ENCODE measurements at regions not wholly inside any gene's neighbourhood (a gene's known extent, or its start where the extent isn't known, plus 50 kb on each side); places are given as distances from the start of the nearest gene placed in this dataset.

DNA sequence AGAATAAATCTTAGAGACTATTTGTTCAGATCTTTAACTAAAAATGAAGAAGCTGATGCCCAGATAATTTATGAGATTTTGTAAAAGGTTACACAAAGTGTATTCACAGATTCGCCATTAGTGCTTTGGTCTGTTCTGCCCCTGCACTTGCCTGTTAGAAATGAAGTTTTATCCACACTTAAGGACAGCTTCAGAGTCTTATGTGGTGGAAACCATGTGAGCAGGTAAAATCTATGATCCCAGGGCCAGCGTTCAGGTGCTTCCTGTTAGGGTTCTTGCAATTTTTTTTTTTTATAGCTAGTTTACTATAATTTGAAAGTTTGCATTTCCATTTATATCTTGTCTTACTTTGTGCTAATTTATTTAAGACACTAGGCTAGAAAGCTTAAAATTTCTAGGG is 561.6 kb downstream of the PRR16 start:
- no peak overlapping the region for H3K4me3 ChIP-seq (ENCODE audit: low read length)
- TF ChIP-seq, protein P1, sequence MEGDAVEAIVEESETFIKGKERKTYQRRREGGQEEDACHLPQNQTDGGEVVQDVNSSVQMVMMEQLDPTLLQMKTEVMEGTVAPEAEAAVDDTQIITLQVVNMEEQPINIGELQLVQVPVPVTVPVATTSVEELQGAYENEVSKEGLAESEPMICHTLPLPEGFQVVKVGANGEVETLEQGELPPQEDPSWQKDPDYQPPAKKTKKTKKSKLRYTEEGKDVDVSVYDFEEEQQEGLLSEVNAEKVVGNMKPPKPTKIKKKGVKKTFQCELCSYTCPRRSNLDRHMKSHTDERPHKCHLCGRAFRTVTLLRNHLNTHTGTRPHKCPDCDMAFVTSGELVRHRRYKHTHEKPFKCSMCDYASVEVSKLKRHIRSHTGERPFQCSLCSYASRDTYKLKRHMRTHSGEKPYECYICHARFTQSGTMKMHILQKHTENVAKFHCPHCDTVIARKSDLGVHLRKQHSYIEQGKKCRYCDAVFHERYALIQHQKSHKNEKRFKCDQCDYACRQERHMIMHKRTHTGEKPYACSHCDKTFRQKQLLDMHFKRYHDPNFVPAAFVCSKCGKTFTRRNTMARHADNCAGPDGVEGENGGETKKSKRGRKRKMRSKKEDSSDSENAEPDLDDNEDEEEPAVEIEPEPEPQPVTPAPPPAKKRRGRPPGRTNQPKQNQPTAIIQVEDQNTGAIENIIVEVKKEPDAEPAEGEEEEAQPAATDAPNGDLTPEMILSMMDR (conservative IDR thresholded peaks at IDR 0.05; ENCODE audit: low read length): no peak
- no peak for DNase-seq (ENCODE audit: low read depth)

DNA sequence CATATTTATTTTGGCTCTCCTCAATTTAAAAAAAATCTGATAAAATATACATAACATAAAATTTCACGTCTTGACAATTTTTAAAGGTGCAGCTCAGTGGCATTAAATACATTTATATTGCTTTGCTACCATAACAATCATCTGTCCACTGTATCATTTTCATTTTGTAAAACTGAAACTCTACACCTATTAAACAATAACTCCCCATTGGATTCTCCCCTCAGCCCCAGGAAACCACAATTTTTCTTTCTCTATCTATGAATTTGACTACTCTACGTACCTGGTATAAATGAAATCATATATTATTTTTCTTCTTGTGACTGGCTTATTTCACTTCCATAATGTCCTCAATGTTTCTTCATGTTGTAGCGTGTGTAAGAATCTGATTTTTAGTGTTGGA is 563.5 kb downstream of the PRR16 start:
- DNase-seq (ENCODE audit: low read depth): no peak
- H3K4me3 ChIP-seq (ENCODE audit: low read length): no peak overlapping the region
- TF ChIP-seq, protein P1 (conservative IDR thresholded peaks at IDR 0.05; ENCODE audit: low read length): no peak

DNA sequence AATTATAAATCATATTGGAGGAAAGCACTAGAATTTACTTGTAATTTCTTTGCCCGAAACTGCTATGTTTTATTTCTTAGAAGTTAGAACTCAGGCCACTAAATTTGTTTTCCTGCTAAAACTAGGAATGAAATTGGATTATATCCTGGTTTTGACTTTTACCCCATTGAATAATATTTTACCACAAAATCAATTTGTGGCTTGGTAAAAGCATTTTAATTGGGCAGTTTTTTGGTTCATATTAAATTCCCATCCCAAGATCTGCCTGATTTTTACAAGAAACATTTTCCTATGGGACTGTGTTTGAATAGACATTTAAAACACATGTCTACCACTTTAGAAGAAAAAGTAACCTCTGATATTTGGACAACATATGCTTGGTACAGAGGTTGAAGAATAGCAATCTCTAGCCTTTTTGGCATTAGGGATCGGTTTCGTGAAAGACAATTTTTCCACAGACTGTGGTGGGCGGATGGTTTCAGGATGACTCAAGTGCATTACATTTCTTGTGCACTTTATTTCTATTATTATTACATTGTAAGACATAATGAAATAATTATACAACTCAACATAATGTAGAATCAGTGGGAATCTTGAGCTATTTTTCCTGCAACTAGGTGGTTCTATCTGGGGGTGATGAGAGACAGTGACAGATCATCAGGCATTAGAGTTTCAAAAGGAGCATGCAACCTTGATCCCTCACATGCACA is 565.6 kb downstream of the PRR16 start:
- TF ChIP-seq, protein P1 (conservative IDR thresholded peaks at IDR 0.05; ENCODE audit: low read length): no peak
- DNase-seq (ENCODE audit: low read depth): peak; percentile 65
- no peak overlapping the region for H3K4me3 ChIP-seq (ENCODE audit: low read length)

DNA sequence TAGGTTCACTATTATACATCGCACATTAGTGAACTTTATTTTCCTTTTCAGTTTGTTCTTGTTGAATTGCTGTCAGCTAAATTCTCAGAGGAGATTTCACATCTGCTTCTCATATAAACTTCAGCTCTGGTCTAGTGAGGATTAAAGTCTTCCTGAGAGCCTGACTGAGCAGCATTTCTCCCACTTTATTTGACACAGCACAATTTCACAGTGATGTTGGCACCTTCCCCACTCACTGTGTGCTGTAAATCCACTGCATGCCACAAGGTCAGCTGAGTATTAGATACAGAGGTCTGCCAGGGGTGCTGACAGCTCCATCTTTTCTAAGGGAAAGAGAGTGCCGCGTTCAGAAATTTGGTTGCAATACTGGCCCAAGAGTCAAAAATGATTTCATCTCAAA is 567.4 kb downstream of the PRR16 start:
- no peak overlapping the region for H3K4me3 ChIP-seq (ENCODE audit: low read length)
- peak; percentile 55 for DNase-seq (ENCODE audit: low read depth)
- TF ChIP-seq, protein P1 (conservative IDR thresholded peaks at IDR 0.05; ENCODE audit: low read length): no peak

DNA sequence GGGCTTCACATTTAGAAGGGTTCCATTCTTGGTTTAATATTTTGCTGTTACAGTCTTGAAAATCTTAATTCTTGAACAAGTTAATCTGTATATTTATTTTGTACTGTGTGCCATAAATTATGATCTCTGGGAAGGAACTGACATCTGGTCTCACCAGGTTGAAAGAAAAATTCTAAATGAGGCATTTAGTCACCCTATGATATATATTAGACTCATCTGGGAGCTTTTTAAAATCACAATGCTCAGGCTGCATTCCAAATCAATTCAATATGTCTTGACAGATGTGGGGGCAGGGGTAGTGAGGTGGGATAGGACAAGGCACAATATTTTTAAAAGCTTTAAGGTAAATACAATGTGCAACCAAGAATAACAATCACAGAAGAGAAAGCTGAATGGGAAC is 569.2 kb downstream of the PRR16 start:
- no peak for DNase-seq (ENCODE audit: low read depth)
- H3K4me3 ChIP-seq (ENCODE audit: low read length): no peak overlapping the region
- TF ChIP-seq, protein P1 (conservative IDR thresholded peaks at IDR 0.05; ENCODE audit: low read length): no peak

DNA sequence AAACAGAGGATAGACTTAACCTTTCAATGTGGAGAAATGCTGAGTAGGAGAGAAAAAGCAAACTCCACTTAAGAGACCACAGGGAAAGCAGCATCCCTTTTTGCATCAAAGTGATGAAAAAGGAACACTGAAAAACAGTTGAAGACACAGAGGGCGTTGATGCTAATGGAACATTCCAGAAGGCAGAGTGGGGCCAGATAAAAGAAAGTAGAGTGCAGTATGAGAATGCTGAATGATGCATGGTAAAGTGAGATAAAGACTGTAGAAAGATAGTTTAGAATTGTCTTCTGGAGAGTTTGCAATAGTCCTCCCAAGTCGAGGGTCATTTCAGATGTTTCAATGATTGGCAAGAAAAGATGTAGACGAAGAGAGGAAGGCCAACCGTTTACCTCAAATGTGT is 574.3 kb downstream of the PRR16 start:
- no peak for DNase-seq (ENCODE audit: low read depth)
- TF ChIP-seq, protein P1 (conservative IDR thresholded peaks at IDR 0.05; ENCODE audit: low read length): no peak
- no peak overlapping the region for H3K4me3 ChIP-seq (ENCODE audit: low read length)

DNA sequence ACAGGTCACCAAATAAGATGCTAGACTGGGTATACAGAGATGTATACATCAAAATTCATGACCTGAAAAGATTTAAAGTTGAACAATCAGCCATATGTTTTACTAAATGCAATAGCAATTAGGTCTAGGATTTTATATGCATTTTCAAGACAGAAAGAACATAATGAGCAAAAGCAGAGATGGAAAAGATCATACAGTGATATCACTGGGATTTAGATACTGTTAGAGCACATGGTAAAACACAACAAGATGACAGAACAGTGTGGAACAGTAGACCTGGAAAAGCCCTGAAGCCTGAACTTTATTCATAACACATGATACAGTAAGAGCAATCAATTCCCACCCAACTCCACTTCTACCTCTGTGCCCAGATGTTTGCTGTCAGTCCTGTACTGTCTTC is 585.9 kb downstream of the PRR16 start:
- no peak overlapping the region for H3K4me3 ChIP-seq (ENCODE audit: low read length)
- TF ChIP-seq, protein P1 (conservative IDR thresholded peaks at IDR 0.05; ENCODE audit: low read length): no peak
- no peak for DNase-seq (ENCODE audit: low read depth)
